ENCODE measurements at regions not wholly inside any gene's neighbourhood (a gene's known extent, or its start where the extent isn't known, plus 50 kb on each side); places are given as distances from the start of the nearest gene placed in this dataset.

DNA sequence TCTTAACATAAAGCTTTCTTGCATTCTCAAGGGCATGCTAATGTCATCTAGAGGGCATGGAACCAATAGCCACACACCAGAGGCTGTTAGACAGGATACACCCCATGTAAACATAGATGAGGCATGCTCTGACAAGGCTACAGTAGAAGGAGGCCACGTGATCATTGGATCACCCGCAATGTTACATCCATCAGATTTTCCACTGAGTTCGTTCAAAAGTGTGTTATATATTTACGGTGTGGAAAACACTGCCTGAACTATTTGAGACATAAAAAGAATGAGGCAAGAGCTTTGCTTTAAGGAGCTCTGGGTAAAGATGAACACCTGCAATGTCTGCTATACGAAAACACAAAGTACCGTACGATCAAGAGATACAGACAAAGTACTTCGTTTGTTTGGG lies 817.5 kb upstream of the SLC10A2 start:
- TF ChIP-seq, protein P1, sequence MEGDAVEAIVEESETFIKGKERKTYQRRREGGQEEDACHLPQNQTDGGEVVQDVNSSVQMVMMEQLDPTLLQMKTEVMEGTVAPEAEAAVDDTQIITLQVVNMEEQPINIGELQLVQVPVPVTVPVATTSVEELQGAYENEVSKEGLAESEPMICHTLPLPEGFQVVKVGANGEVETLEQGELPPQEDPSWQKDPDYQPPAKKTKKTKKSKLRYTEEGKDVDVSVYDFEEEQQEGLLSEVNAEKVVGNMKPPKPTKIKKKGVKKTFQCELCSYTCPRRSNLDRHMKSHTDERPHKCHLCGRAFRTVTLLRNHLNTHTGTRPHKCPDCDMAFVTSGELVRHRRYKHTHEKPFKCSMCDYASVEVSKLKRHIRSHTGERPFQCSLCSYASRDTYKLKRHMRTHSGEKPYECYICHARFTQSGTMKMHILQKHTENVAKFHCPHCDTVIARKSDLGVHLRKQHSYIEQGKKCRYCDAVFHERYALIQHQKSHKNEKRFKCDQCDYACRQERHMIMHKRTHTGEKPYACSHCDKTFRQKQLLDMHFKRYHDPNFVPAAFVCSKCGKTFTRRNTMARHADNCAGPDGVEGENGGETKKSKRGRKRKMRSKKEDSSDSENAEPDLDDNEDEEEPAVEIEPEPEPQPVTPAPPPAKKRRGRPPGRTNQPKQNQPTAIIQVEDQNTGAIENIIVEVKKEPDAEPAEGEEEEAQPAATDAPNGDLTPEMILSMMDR (conservative IDR thresholded peaks at IDR 0.05; ENCODE audit: low read depth, low read length) = no peak
- TF ChIP-seq EZH2phosphoT487 (IDR thresholded peaks at IDR 0.05; ENCODE audit: borderline replicate concordance, low read length) (no peak), EZH2 (IDR thresholded peaks at IDR 0.05; ENCODE audit: low read length, unreplicated experiment) (no peak)
